Peyer's patch (tissue), 4 donors: ENCODE measurements at regions not wholly inside any gene's neighbourhood (a gene's known extent, or its start where the extent isn't known, plus 50 kb on each side); places are given as distances from the start of the nearest gene placed in this dataset.

Experiments
- DNase-seq, 3 donors: peaks; one replicate each; pipeline ENCODE4 v3.0.0-alpha.2; 2017 to 2019
- H3K27ac ChIP-seq, 4 donors: fragments of 200-600 bp; sonication (generic); one replicate each; pipeline ENCODE4 v1.5.1; 2016 to 2019
- H3K27me3 ChIP-seq, 2 donors: fragments of 200-600 bp; sonication (generic); one replicate each; pipeline ENCODE4 v1.5.1; 2019
- H3K36me3 ChIP-seq, 3 donors: fragments of 200-600 bp; sonication (generic); one replicate each; pipeline ENCODE4 v1.5.1; 2016 to 2019
- H3K4me1 ChIP-seq, 4 donors: fragments of 200-600 bp; sonication (generic); one replicate each; pipeline ENCODE4 v1.5.1; 2016 to 2019
- H3K4me3 ChIP-seq, 4 donors: fragments of 200-600 bp; sonication (generic); 1 replicate in 3 of 4; 2 replicates in 1 of 4; pipeline ENCODE4 v1.5.1; 2016 to 2019; ENCODE audit warnings: mild to moderate bottlenecking in 1 of 4
- H3K9me3 ChIP-seq, 4 donors: fragments of 200-600 bp; sonication (generic); one replicate each; pipeline ENCODE4 v1.5.1; 2016 to 2019; ENCODE audit warnings: mild to moderate bottlenecking in 1 of 4
- POLR2A ChIP-seq, 2 donors: fragments of 450-650 bp; IDR thresholded peaks; one replicate each; pipeline ENCODE4 v1.5.1; 2017; ENCODE audit warnings: antibody characterized with exemption in 2 of 2, mild to moderate bottlenecking in 2 of 2, moderate library complexity in 2 of 2
- TF ChIP-seq, protein P1 (sequence below), 6 experiments: fragments of 450-650 bp in 4 of 6; fragments of 200-600 bp in 2 of 6; sonication (generic) in 1 of 6; IDR thresholded peaks; one replicate each; pipeline ENCODE4 v1.5.1; 2017 to 2019; ENCODE audit warnings: antibody characterized with exemption in 6 of 6, mild to moderate bottlenecking in 3 of 6, moderate library complexity in 1 of 6

- Histone ChIP-seq H3K4me1 (no peaks in the 10 kb centered on the region), H3K9me3 (no peaks in the 10 kb centered on the region), H3K27me3 (no peaks in the 10 kb centered on the region), H3K27ac (no peak overlapping the region), H3K4me3 (no peak overlapping the region), H3K36me3 (no peaks in the 10 kb centered on the region)
- TF ChIP-seq POLR2A (IDR thresholded peaks at IDR 0.05): no peak
- TF ChIP-seq, protein P1, sequence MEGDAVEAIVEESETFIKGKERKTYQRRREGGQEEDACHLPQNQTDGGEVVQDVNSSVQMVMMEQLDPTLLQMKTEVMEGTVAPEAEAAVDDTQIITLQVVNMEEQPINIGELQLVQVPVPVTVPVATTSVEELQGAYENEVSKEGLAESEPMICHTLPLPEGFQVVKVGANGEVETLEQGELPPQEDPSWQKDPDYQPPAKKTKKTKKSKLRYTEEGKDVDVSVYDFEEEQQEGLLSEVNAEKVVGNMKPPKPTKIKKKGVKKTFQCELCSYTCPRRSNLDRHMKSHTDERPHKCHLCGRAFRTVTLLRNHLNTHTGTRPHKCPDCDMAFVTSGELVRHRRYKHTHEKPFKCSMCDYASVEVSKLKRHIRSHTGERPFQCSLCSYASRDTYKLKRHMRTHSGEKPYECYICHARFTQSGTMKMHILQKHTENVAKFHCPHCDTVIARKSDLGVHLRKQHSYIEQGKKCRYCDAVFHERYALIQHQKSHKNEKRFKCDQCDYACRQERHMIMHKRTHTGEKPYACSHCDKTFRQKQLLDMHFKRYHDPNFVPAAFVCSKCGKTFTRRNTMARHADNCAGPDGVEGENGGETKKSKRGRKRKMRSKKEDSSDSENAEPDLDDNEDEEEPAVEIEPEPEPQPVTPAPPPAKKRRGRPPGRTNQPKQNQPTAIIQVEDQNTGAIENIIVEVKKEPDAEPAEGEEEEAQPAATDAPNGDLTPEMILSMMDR (IDR thresholded peaks at IDR 0.05): no peak
- DNase-seq: no peak
These were observed 93.4 kb upstream of the ESRRB start for GRCh38 chr14:76282581-76282980.

- TF ChIP-seq, protein P1 (IDR thresholded peaks at IDR 0.05): no peak
- TF ChIP-seq POLR2A (IDR thresholded peaks at IDR 0.05): no peak
- no peak overlapping the region for H3K27ac ChIP-seq
These were observed 88.9 kb upstream of the ESRRB start for GRCh38 chr14:76287063-76287462.

GRCh38 chr14:76289276-76289675 lies 86.7 kb upstream of the ESRRB start:
- H3K9me3 ChIP-seq: no peaks in the 10 kb centered on the region
- H3K4me1 ChIP-seq: no peaks in the 10 kb centered on the region
- H3K4me3 ChIP-seq: no peak overlapping the region
- no peak overlapping the region for H3K27ac ChIP-seq
- H3K27me3 ChIP-seq: no peaks in the 10 kb centered on the region
- DNase-seq: no peak
- H3K36me3 ChIP-seq: no peaks in the 10 kb centered on the region
- TF ChIP-seq POLR2A (IDR thresholded peaks at IDR 0.05): no peak
- TF ChIP-seq, protein P1 (IDR thresholded peaks at IDR 0.05): no peak

More at GRCh38 chr14:76287063-76287462, 88.9 kb upstream of the ESRRB start:
- DNase-seq: no peak
- Histone ChIP-seq H3K27me3 (no peaks in the 10 kb centered on the region), H3K36me3 (no peaks in the 10 kb centered on the region), H3K4me1 (no peaks in the 10 kb centered on the region), H3K9me3 (no peaks in the 10 kb centered on the region), H3K4me3 (no peak overlapping the region)

- no peaks in the 10 kb centered on the region for H3K27me3 ChIP-seq
- no peak overlapping the region for H3K4me3 ChIP-seq
- no peaks in the 10 kb centered on the region for H3K36me3 ChIP-seq
- no peak for DNase-seq
- no peaks in the 10 kb centered on the region for H3K9me3 ChIP-seq
- no peak overlapping the region for H3K27ac ChIP-seq
- no peaks in the 10 kb centered on the region for H3K4me1 ChIP-seq
- TF ChIP-seq, protein P1 (IDR thresholded peaks at IDR 0.05): no peak
- TF ChIP-seq POLR2A (IDR thresholded peaks at IDR 0.05): no peak
These were observed 83.4 kb upstream of the ESRRB start for GRCh38 chr14:76292561-76292960.

DNA sequence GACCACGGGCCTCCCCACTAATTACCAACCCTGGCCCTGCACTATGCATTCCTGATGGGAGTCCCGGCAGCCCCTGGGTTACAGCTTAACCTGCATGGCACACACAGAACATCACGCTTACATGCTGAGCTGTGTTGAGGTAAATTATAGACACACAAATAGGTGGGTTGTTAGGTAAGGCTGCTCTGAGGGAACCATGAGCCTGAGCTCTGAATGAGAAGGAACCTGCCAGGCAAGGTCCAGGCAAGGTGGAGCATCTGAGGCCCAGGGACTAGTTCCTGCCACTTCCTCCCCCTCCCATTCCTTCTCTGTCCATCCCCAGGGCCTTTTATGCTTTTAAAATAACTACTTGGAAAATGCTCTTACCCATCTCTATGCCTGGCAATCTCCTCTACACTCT lies 82.7 kb upstream of the ESRRB start:
- Histone ChIP-seq H3K27ac (no peak overlapping the region), H3K9me3 (no peaks in the 10 kb centered on the region), H3K36me3 (no peaks in the 10 kb centered on the region), H3K27me3 (no peaks in the 10 kb centered on the region), H3K4me3 (no peak overlapping the region), H3K4me1 (no peaks in the 10 kb centered on the region)
- no peak for DNase-seq
- TF ChIP-seq, protein P1 (IDR thresholded peaks at IDR 0.05): no peak
- no peak for TF ChIP-seq POLR2A (IDR thresholded peaks at IDR 0.05)

GRCh38 chr14:76293923-76294322 lies 82.0 kb upstream of the ESRRB start:
- TF ChIP-seq POLR2A (IDR thresholded peaks at IDR 0.05): no peak
- TF ChIP-seq, protein P1 (IDR thresholded peaks at IDR 0.05): no peak
- no peak for DNase-seq
- Histone ChIP-seq H3K27me3 (no peaks in the 10 kb centered on the region), H3K4me3 (no peak overlapping the region), H3K36me3 (no peaks in the 10 kb centered on the region), H3K4me1 (no peaks in the 10 kb centered on the region), H3K9me3 (no peaks in the 10 kb centered on the region), H3K27ac (no peak overlapping the region)
